Endodermal cell (in vitro differentiated cells): ENCODE measurements at regions not wholly inside any gene's neighbourhood (a gene's known extent, or its start where the extent isn't known, plus 50 kb on each side); places are given as distances from the start of the nearest gene placed in this dataset.

Experiments
- DNase-seq: peaks from one replicate; pipeline ENCODE4 v3.0.0-alpha.2; 2017
- H3K27ac ChIP-seq: 2 replicates; pipeline ENCODE4 v1.5.1; 2013; ENCODE audit warnings: mild to moderate bottlenecking, low read depth, low read length, moderate library complexity
- H3K27me3 ChIP-seq: 2 replicates; pipeline ENCODE4 v1.6.1; 2013; ENCODE audit warnings: mild to moderate bottlenecking, low read length, moderate library complexity; ENCODE audit not compliant: insufficient read depth, control insufficient read depth, poor library complexity, severe bottlenecking
- H3K36me3 ChIP-seq: 2 replicates; pipeline ENCODE4 v1.7.0; 2013; ENCODE audit warnings: mild to moderate bottlenecking, low read length, moderate library complexity; ENCODE audit not compliant: control insufficient read depth, insufficient read depth
- H3K4me1 ChIP-seq: one replicate; pipeline ENCODE4 v1.7.0; 2013; ENCODE audit warnings: low read length; ENCODE audit not compliant: control insufficient read depth, insufficient read depth
- H3K4me3 ChIP-seq: 2 replicates; pipeline ENCODE4 v1.5.1; 2013; ENCODE audit warnings: mild to moderate bottlenecking, low read length, moderate library complexity
- H3K9ac ChIP-seq: 2 replicates; pipeline ENCODE4 v1.6.1; 2013; ENCODE audit warnings: mild to moderate bottlenecking, low read length, moderate library complexity; ENCODE audit not compliant: poor library complexity, severe bottlenecking; ENCODE audit errors: extremely low read depth
- H3K9me3 ChIP-seq: 2 replicates; pipeline ENCODE4 v1.6.1; 2013; ENCODE audit warnings: mild to moderate bottlenecking, low read length, moderate library complexity; ENCODE audit not compliant: control insufficient read depth
- H3K27ac Mint-ChIP-seq: 2 replicates; pipeline ENCODE4 v1.8.0; 2020; ENCODE audit warnings: mixed read lengths
- H3K27me3 Mint-ChIP-seq: 2 replicates; pipeline ENCODE4 v1.8.0; 2021; ENCODE audit warnings: mild to moderate bottlenecking, mixed read lengths; ENCODE audit not compliant: insufficient read depth
- H3K36me3 Mint-ChIP-seq: 2 replicates; pipeline ENCODE4 v1.8.0; 2020; ENCODE audit warnings: low read depth, mixed read lengths
- H3K4me1 Mint-ChIP-seq: 2 replicates; pipeline ENCODE4 v1.8.0; 2020; ENCODE audit warnings: mixed read lengths
- H3K4me3 Mint-ChIP-seq: 2 replicates; pipeline ENCODE4 v1.8.0; 2020; ENCODE audit warnings: mild to moderate bottlenecking, moderate library complexity, mixed read lengths
- H3K9me3 Mint-ChIP-seq: 2 replicates; pipeline ENCODE4 v1.8.0; 2020; ENCODE audit warnings: mild to moderate bottlenecking, mixed read lengths
- CTCF ChIP-seq: fragments of 200-600 bp; sonication (generic); conservative IDR thresholded peaks from 2 replicates; pipeline ENCODE4 v1.5.0; 2021; ENCODE audit warnings: antibody characterized with exemption, mild to moderate bottlenecking
- WGBS, 2 experiments: methylation state at CpG; one replicate each; pipeline versions ENCODE4 v1.1.5 to v1.1.7; 2013; ENCODE audit warnings: missing lambda C conversion rate in 2 of 2, mixed read lengths in 1 of 2; ENCODE audit not compliant: insufficient coverage in 1 of 2, insufficient read length in 1 of 2; 5-methylcytosine and 5-hydroxymethylcytosine counted together

DNA sequence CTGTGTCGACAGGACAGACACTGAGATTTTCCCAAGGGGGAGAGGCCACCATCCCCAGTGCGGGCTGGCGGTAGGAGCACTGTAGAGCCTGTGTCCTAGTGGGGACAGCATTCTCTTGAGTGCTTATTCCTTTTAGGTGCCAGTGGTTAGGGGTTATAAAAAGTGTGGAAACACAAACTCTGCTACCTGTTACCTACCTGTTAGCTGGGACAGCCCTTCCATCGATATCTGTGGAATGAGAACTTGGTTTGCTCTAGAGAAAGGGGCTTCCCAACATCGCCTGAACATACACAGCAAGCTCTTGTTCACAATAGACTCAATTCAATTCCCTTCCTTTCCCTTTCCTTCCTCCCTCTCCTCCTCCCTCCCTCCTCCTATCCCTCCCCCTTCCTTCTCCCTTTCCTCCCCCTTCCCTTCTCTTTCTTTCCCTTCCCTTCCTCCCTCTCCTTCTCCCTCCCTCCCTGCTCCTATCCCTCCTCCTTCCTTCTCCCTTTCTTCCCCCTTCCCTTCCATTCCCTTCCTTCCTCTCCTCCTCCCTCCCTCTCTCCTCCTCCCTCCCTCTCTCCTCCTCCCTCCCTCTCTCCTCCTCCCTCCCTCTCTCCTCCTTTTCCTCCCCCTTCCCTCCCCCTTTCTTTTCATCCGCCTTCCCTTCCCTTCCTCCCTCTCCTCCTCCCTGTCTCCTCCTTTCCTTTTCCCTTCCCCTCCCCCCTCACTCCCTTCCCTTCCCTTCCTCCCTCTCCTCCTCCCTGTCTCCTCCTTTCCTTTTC lies 188.5 kb downstream of the URI1 start:
- no peaks in the 10 kb centered on the region for H3K36me3 Mint-ChIP-seq
- WGBS, 2 experiments, result 93% methylated on average over 3 to 6 of the region's 6 CpGs

GRCh38 chr19:30131246-30131645 lies 189.2 kb downstream of the URI1 start:
- no peak for DNase-seq
- no peak overlapping the region for H3K27ac ChIP-seq
- H3K9me3 ChIP-seq, result no peaks in the 10 kb centered on the region
- Mint-ChIP-seq H3K36me3 (no peaks in the 10 kb centered on the region), H3K4me1 (no peaks in the 10 kb centered on the region), H3K4me3 (no peak overlapping the region), H3K27me3 (peaks cover 3% of the 10 kb centered on the region), H3K27ac (no peak overlapping the region), H3K9me3 (peaks cover 2% of the 10 kb centered on the region)
- H3K4me1 ChIP-seq, result no peaks in the 10 kb centered on the region
- no peaks in the 10 kb centered on the region for H3K27me3 ChIP-seq
- 89 to 95% methylated on average over 4 to 5 of the region's 5 CpGs for WGBS, 2 experiments
- no peak for TF ChIP-seq CTCF
- no peak overlapping the region for H3K4me3 ChIP-seq
- no peak overlapping the region for H3K9ac ChIP-seq
- H3K36me3 ChIP-seq, result no peaks in the 10 kb centered on the region

More for the DNA sequence above, 188.5 kb downstream of the URI1 start:
- Histone ChIP-seq H3K36me3 (no peaks in the 10 kb centered on the region), H3K9ac (no peak overlapping the region), H3K4me3 (no peak overlapping the region), H3K4me1 (no peaks in the 10 kb centered on the region), H3K27ac (no peak overlapping the region), H3K27me3 (no peaks in the 10 kb centered on the region), H3K9me3 (no peaks in the 10 kb centered on the region)
- no peak for DNase-seq
- H3K27ac Mint-ChIP-seq, result no peak overlapping the region
- peaks cover 2% of the 10 kb centered on the region for H3K9me3 Mint-ChIP-seq
- peaks cover 3% of the 10 kb centered on the region for H3K27me3 Mint-ChIP-seq
- H3K4me1 Mint-ChIP-seq, result no peaks in the 10 kb centered on the region
- TF ChIP-seq CTCF, result no peak
- H3K4me3 Mint-ChIP-seq, result no peak overlapping the region

- Histone ChIP-seq H3K27me3 (no peaks in the 10 kb centered on the region), H3K9ac (no peak overlapping the region), H3K9me3 (no peaks in the 10 kb centered on the region), H3K4me1 (no peaks in the 10 kb centered on the region), H3K36me3 (no peaks in the 10 kb centered on the region), H3K27ac (peak overlapping the region; percentile 60), H3K4me3 (no peak overlapping the region)
- TF ChIP-seq CTCF, result no peak
- H3K27ac Mint-ChIP-seq, result no peak overlapping the region
- no peaks in the 10 kb centered on the region for H3K4me1 Mint-ChIP-seq
- no peak for DNase-seq
- H3K36me3 Mint-ChIP-seq, result no peaks in the 10 kb centered on the region
- 93 to 96% methylated on average over 4 to 8 of the region's 8 CpGs for WGBS, 2 experiments
- H3K4me3 Mint-ChIP-seq, result no peak overlapping the region
- H3K9me3 Mint-ChIP-seq, result peaks cover 2% of the 10 kb centered on the region
- H3K27me3 Mint-ChIP-seq, result peaks cover 3% of the 10 kb centered on the region
Observed at GRCh38 chr19:30131722-30132291, 189.8 kb downstream of the URI1 start.
